ENCODE measurements at regions not wholly inside any gene's neighbourhood (a gene's known extent, or its start where the extent isn't known, plus 50 kb on each side); places are given as distances from the start of the nearest gene placed in this dataset.

GRCh38 chr6:65989676-65990075 lies 282.6 kb upstream of the EYS start (continued):
- no peak for TF ChIP-seq E2F8 (IDR thresholded peaks at IDR 0.05; ENCODE audit: low read depth, partially characterized antibody)
- no peak for TF ChIP-seq PBX3 (IDR thresholded peaks at IDR 0.05; ENCODE audit: insufficient replicate concordance, low read depth, low read length)
- TF ChIP-seq RBBP5 (conservative IDR thresholded peaks at IDR 0.05) = no peak
- TF ChIP-seq FOXM1 (IDR thresholded peaks at IDR 0.05; ENCODE audit: low read depth, low read length) = no peak
- no peak for TF ChIP-seq MEF2B (IDR thresholded peaks at IDR 0.05; ENCODE audit: partially characterized antibody, poor library complexity, severe bottlenecking)
- TF ChIP-seq CBFB (IDR thresholded peaks at IDR 0.05; ENCODE audit: low read depth) = no peak
- TF ChIP-seq JUND (IDR thresholded peaks at IDR 0.05; ENCODE audit: low read depth, low read length) = no peak

GRCh38 chr6:65988006-65988405 lies 281.0 kb upstream of the EYS start:
- 0% methylated on average over 1 of the region's 1 CpG for WGBS (ENCODE audit: insufficient coverage, insufficient replicate concordance, low lambda C conversion rate, missing lambda C conversion rate)
- no peaks in the 10 kb centered on the region for H3K36me3 ChIP-seq (ENCODE audit: control insufficient read depth in 2 of 2, insufficient read depth in 2 of 2, low read length in 1 of 2)
- in situ Hi-C loops (cut with MboI) = no loop called here
- TF ChIP-seq RAD51 (IDR thresholded peaks at IDR 0.05) (no peak), POLR2A (IDR thresholded peaks at IDR 0.05; ENCODE audit: low read depth, low read length) (no peak), GATAD2B (conservative IDR thresholded peaks at IDR 0.05; ENCODE audit: low read depth) (no peak), BCL3 (IDR thresholded peaks at IDR 0.05; ENCODE audit: borderline replicate concordance, insufficient read depth, low read depth, low read length, poor library complexity, severe bottlenecking) (no peak), ZNF384 (IDR thresholded peaks at IDR 0.05; ENCODE audit: borderline replicate concordance, low read depth, low read length) (no peak), BHLHE40 (IDR thresholded peaks at IDR 0.05; ENCODE audit: borderline replicate concordance in 1 of 2, low read depth in 2 of 2, low read length in 1 of 2) (no peak), NFYB (IDR thresholded peaks at IDR 0.05; ENCODE audit: insufficient read depth, low read depth, low read length) (no peak), CREM (IDR thresholded peaks at IDR 0.05; ENCODE audit: low read depth) (no peak)
- TF ChIP-seq, protein P1, sequence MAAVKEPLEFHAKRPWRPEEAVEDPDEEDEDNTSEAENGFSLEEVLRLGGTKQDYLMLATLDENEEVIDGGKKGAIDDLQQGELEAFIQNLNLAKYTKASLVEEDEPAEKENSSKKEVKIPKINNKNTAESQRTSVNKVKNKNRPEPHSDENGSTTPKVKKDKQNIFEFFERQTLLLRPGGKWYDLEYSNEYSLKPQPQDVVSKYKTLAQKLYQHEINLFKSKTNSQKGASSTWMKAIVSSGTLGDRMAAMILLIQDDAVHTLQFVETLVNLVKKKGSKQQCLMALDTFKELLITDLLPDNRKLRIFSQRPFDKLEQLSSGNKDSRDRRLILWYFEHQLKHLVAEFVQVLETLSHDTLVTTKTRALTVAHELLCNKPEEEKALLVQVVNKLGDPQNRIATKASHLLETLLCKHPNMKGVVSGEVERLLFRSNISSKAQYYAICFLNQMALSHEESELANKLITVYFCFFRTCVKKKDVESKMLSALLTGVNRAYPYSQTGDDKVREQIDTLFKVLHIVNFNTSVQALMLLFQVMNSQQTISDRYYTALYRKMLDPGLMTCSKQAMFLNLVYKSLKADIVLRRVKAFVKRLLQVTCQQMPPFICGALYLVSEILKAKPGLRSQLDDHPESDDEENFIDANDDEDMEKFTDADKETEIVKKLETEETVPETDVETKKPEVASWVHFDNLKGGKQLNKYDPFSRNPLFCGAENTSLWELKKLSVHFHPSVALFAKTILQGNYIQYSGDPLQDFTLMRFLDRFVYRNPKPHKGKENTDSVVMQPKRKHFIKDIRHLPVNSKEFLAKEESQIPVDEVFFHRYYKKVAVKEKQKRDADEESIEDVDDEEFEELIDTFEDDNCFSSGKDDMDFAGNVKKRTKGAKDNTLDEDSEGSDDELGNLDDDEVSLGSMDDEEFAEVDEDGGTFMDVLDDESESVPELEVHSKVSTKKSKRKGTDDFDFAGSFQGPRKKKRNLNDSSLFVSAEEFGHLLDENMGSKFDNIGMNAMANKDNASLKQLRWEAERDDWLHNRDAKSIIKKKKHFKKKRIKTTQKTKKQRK (IDR thresholded peaks at IDR 0.05; ENCODE audit: low read depth, low read length) = no peak

More at GRCh38 chr6:65988006-65988405, 281.0 kb upstream of the EYS start:
- no peak overlapping the region for H3K27ac ChIP-seq (ENCODE audit: control insufficient read depth, insufficient read depth)
- no peak overlapping the region for H3K4me3 ChIP-seq
- FAIRE-seq (no peak), ATAC-seq (no peak), DNase-seq (ENCODE audit: low read depth, low spot score) (no peak)
- no TSS peak for BruUV-seq (replicated peaks)
- no peak overlapping the region for H3K9ac ChIP-seq (ENCODE audit: control insufficient read depth, insufficient read depth, low read length)
- H3K27me3 ChIP-seq (replicated peaks in 1 of 2; ENCODE audit: control insufficient read depth in 2 of 2, insufficient read depth in 2 of 2, low read length in 1 of 2) = no peaks in the 10 kb centered on the region
- H3K4me1 ChIP-seq (ENCODE audit: control insufficient read depth, insufficient read depth, low read length) = no peaks in the 10 kb centered on the region
- POLR2A ChIA-PET = no interaction called here
- no peaks in the 10 kb centered on the region for H4K20me1 ChIP-seq (ENCODE audit: control insufficient read depth, insufficient read depth)
- no peak overlapping the region for H2AFZ ChIP-seq (ENCODE audit: control insufficient read depth, low read depth, low read length)
- H3K4me2 ChIP-seq (ENCODE audit: control insufficient read depth, insufficient read depth) = no peak overlapping the region
- intact Hi-C loops (cut with micrococcal nuclease; ENCODE audit: unreplicated experiment) = no loop called here
- no peaks in the 10 kb centered on the region for H3K9me3 ChIP-seq (replicated peaks; ENCODE audit: control insufficient read depth, insufficient read depth, low read length)
- SMC1A ChIA-PET (ENCODE audit: uncharacterized antibody, unreplicated experiment) = interaction anchor here (0.9 kb wide), 1 partner anchor 64 kb away, joined by 3 read pairs; no protein-coding TSS in a partner anchor
- RAD21 ChIA-PET (ENCODE audit: unreplicated experiment) = no interaction called here
- H3K79me2 ChIP-seq (ENCODE audit: control insufficient read depth, insufficient read depth, low read length) = no peaks in the 10 kb centered on the region
- CTCF ChIA-PET = no interaction called here
